ENCODE measurements at regions not wholly inside any gene's neighbourhood (a gene's known extent, or its start where the extent isn't known, plus 50 kb on each side); places are given as distances from the start of the nearest gene placed in this dataset.
A peak's percentile ranks its signal among the peaks of the same experiment; 100 is the strongest.
"Not testable (repeated sequence)": the region's sequence is repeated elsewhere in the genome, so short reads cannot be mapped to it uniquely, and the experiment has no call there.

GRCh38 chr9:92242260-92243136 is 51.0 kb downstream of the IARS1 start:
- ATAC-seq (peak; percentile 79), DNase-seq (ENCODE audit: low spot score) (no peak)

DNA sequence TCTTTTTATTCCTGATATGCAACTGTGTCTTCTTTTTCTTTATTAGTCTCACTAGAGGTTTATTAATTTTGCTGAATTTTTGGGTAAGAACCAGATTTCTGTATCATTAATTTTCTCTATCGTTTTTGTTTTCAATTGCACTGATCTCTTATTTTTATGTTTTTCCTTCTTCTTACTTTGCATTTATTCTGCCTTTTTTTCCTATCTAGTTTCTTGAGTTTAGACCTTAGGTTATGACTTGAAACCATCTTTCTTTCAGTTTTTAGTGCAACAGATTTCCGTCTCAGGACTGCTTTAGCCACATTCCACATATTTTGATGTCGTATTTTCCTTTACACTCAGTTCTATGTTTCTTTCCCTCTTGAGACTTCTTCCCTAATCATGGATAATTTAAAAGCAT is 56.6 kb downstream of the IARS1 start:
- ATAC-seq, result no peak
- no peak for DNase-seq (ENCODE audit: low spot score)

GRCh38 chr9:92236465-92236864 is 57.0 kb downstream of the IARS1 start:
- DNase-seq (ENCODE audit: low spot score) (no peak), ATAC-seq (no peak)

DNA sequence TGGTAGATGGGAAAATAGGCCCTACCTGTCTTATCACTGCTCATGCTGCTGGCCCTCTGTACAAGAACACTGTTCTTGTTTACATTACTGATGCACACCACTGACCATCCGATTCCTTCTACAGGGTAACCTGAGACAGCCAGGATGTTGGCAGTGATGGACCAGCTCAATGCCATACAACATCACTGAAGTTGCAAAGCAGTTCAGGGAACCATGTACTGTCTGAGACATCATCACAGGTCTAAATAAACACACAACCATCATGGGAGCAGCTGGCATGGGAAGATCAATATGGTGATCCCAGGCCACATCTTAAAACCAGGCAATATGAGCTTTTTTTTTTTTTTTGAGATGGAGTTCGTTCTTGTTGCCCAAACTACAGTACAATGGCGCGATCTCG is 59.0 kb downstream of the IARS1 start:
- ATAC-seq, result no peak

GRCh38 chr9:92232190-92232589 is 61.3 kb downstream of the IARS1 start:
- DNase-seq (ENCODE audit: low spot score) (no peak), ATAC-seq (no peak)

More for the DNA sequence above, 59.0 kb downstream of the IARS1 start:
- no peak for DNase-seq (ENCODE audit: low spot score)

- DNase-seq (ENCODE audit: low spot score), result no peak
- ATAC-seq, result no peak
Measured at GRCh38 chr9:92228628-92229027, 64.9 kb downstream of the IARS1 start.

- DNase-seq (ENCODE audit: low spot score) (no peak), ATAC-seq (no peak)
Measured at GRCh38 chr9:92224177-92224576, 69.3 kb downstream of the IARS1 start.

- ATAC-seq, result no peak
Measured at GRCh38 chr9:92223758-92224157, 69.7 kb downstream of the IARS1 start.

GRCh38 chr9:92208693-92209524 is 84.6 kb downstream of the IARS1 start:
- DNase-seq (ENCODE audit: low spot score), result no peak
- no peak for ATAC-seq

More at GRCh38 chr9:92223758-92224157, 69.7 kb downstream of the IARS1 start:
- no peak for DNase-seq (ENCODE audit: low spot score)

- ATAC-seq, result no peak
- DNase-seq (ENCODE audit: low spot score), result no peak
Measured at GRCh38 chr9:92206488-92206887, 87.0 kb downstream of the IARS1 start.

GRCh38 chr9:92203887-92204286 is 88.7 kb upstream of the SPTLC1 start:
- ATAC-seq; DNase-seq (ENCODE audit: low spot score): not testable (repeated sequence)

GRCh38 chr9:92198237-92198636 is 83.0 kb upstream of the SPTLC1 start:
- not testable (repeated sequence) for ATAC-seq; DNase-seq (ENCODE audit: low spot score)

DNA sequence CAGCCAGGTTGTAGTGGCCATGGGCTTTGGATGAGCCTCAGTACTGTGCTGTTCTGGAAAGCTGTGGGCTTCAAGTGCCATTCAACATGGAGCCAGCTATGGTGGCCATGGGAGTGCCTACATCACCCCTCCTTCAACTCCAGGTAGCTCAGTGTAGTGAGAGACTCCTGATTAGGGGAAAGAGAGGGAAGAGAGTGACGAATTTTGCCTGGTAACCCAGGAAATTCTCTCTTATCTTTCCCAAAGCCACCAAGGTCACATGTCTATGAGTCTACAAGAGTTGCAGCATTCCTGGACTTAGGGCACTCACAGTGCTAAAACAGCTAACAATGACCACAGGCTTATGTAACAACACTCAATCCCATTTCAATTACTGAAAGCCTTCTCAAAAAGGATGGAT is 81.7 kb upstream of the SPTLC1 start:
- ATAC-seq, result no peak
- DNase-seq (ENCODE audit: low spot score), result no peak

DNA sequence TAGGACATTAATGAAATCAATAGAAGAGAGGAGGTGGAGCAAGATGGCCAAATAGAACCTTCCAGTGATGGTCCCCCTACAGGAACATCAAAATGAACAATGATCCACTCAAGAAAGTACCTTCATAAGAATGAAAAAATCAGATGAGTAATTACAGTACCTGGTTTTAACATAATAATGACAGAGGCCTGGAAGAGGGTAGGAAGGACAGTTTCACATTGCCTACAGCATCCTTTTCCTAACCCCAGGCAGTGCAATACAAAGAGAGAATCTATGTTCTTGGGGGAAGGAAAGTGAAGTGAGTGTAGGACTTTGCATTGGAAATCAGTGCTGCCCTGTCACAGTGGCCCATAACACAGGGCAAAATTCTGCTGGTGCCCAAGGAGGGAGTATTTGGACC is 81.2 kb upstream of the SPTLC1 start:
- DNase-seq (ENCODE audit: low spot score), result no peak
- ATAC-seq, result no peak

GRCh38 chr9:92191801-92192200 is 76.6 kb upstream of the SPTLC1 start:
- DNase-seq (ENCODE audit: low spot score) (no peak), ATAC-seq (no peak)

DNA sequence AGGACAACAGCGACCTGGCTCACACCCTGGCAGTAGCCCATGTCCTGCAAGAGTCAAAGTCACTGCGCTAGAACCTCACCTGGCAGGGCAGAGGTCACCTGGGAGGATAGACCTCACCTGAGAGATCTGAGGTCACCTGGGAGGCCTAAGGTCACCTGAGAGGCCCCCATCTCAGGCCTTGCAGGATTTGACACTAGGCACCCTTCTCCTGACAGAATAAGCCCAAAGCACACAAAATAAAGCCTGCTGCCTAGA is 75.2 kb upstream of the SPTLC1 start:
- ATAC-seq (no peak), DNase-seq (ENCODE audit: low spot score) (no peak)

DNA sequence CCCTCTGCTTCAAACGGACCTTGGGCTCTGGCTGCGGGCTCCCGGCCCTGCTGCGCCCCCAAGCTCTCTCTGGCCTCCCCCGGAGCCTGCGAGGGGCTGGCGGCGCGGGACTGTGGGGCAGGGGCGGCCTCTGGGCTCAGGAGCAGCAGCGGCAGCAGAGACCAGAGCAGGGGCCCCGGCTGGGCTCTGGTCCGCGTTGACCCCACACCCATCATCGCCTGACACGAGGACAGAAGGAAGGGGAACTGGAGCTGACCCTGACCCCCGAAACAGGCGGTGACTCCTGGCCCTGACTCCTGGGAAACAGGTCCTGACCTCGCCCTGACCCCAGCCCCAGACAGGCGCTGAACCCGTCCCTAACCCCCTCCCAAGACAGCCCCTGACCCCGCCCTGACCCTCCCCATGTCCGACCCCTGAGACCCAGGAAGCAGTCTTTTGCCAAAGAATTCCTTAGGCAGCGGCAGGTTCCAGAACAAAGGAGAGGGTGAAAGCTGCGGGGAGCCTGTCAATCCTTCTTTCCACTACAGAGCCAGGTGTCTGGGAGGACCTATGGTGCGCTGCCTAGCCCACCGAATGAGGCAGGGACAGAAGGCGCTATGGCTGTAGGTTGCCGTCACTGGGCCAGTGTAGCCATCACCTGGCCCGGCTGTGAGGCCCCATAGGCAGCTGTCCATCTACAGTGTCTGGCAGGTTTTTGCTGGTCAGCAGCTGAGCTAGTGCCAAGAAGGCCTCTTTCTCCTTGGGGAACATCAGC is 74.7 kb upstream of the SPTLC1 start:
- no peak for DNase-seq (ENCODE audit: low spot score)
- no peak for ATAC-seq

DNA sequence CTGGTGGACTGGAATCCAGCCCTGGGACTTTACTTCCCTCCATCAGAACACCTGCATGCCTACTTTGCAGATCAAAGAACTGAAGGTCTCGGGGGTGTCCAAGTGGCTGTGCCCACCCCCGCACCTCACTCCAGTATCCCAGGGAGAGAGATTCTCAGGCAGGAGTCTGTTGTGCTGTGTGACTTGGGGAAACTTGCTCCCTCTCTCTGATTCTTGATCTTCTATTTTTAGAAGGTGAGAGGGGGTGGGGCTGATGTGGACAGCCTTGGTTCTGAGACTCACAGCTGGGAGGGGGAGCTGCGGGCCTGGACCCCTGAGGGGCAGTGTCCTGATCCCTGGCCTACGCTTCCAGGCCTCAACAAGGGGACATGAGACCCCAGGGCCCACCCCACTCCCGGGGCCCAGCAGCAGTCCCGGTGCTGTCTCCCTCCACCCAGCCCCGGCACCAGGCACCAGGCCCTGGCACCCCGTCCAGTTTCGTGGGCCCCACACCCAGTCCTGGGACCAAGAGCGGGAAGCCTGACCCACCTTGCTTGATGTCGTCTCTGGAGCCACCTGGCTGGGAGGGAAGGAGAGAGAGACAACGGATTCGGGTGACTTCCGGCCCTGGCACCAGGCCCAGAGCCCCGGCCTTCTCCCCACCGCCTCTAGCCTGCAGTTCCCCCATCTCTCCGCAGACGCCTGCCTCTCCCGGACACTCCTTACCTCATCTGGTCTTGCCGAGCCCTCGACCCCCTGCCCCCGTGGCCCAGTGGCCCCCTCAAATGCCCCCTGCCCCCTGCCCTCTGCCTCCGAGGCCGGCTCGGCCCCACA is 74.0 kb upstream of the SPTLC1 start:
- DNase-seq (ENCODE audit: low spot score), result no peak
- ATAC-seq, result no peak

DNA sequence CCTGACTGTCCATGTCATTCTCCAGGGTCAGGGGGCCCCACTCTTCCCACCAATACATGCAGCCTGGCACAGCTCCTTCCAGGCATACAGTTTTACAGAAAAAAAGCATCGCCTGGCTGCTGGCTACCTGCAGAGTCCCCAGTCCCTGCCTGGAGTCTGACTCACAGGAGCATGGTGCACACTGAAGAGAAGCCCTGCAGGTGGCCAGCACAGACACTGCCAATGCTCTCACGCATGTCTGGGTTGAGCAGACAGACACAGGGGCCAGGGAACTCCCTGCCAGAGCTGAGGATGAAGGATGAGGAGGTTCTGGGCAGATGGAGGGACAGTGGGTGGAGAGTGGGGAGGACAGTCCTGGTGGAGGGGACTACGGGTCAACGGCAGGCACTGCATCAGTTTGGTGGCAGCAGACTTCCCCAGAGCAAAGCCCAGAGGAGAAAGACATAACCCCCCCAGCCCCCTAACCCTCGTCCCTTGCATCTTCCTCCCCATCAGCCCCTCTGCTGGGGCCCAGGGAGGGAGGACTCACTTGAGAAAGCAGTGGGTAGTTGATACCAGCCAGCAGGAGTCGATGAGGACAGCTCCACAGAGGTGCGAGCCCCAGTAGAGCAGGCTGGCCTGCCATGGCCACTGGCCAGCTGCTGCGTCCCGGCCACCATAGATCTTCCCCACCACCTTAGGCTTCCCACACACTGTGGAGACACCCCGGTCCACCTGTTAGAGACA is 72.9 kb upstream of the SPTLC1 start:
- no peak for ATAC-seq
- no peak for DNase-seq (ENCODE audit: low spot score)

GRCh38 chr9:92187390-92187789 is 72.2 kb upstream of the SPTLC1 start:
- no peak for ATAC-seq
- no peak for DNase-seq (ENCODE audit: low spot score)
